OCI-LY7 (cell line): ENCODE measurements at regions not wholly inside any gene's neighbourhood (a gene's known extent, or its start where the extent isn't known, plus 50 kb on each side); places are given as distances from the start of the nearest gene placed in this dataset.

Experiments used
- BruUV-seq: library from RNA; stranded (reverse); fragments of 400-500 nt; replicated peaks from 2 replicates; lab custom pipeline; 2021; lab: Mats Ljungman, UMichigan
- CTCF ChIA-PET: fragments of 300-600 bp; sonication (Branson Sonifier 250); formaldehyde crosslinking; loops from one replicate; lab custom pipeline; 2022; ENCODE audit warnings: antibody characterized with exemption; ENCODE audit not compliant: unreplicated experiment; lab: Charles Lee
- POLR2A ChIA-PET: fragments of 300-600 bp; sonication (Branson Sonifier 250); formaldehyde crosslinking; loops from one replicate; lab custom pipeline; 2022; ENCODE audit warnings: antibody characterized with exemption; lab: Charles Lee
- DNase-seq: peaks from one replicate; pipeline ENCODE4 v3.0.0-alpha.2; 2015; ENCODE audit warnings: low spot score
- H2AFZ ChIP-seq: fragments of 200-600 bp; sonication (generic), shearing (Covaris generic); 2 replicates; pipeline ENCODE4 v1.6.1; 2014; ENCODE audit warnings: mild to moderate bottlenecking, antibody characterized with exemption, low read length, moderate library complexity
- H3K27ac ChIP-seq: fragments of 200-600 bp; sonication (generic); 2 replicates; pipeline ENCODE4 v1.5.1; 2014; ENCODE audit warnings: mixed run types, low read depth, mild to moderate bottlenecking, moderate library complexity, low read length, inconsistent platforms; ENCODE audit not compliant: poor library complexity, severe bottlenecking
- H3K36me3 ChIP-seq: fragments of 200-600 bp; sonication (generic); 2 replicates; pipeline ENCODE4 v1.6.1; 2014; ENCODE audit warnings: mild to moderate bottlenecking, antibody characterized with exemption, low read length, moderate library complexity, mixed read lengths; ENCODE audit not compliant: insufficient read depth
- H3K4me1 ChIP-seq: fragments of 200-600 bp; sonication (generic); 2 replicates; pipeline ENCODE4 v1.5.1; 2014; ENCODE audit warnings: mild to moderate bottlenecking, low read length; ENCODE audit not compliant: insufficient read depth, poor library complexity, severe bottlenecking
- H3K4me2 ChIP-seq: fragments of 200-600 bp; sonication (generic); 2 replicates; pipeline ENCODE4 v1.6.1; 2014; ENCODE audit warnings: mild to moderate bottlenecking, low read length
- H3K4me3 ChIP-seq: fragments of 200-600 bp; sonication (generic); 2 replicates; pipeline ENCODE4 v1.5.1; 2014; ENCODE audit warnings: mild to moderate bottlenecking, low read depth, low read length; ENCODE audit not compliant: poor library complexity, severe bottlenecking
- H3K79me2 ChIP-seq: fragments of 200-600 bp; sonication (generic); 2 replicates; pipeline ENCODE4 v1.6.1; 2016; ENCODE audit warnings: low read depth, mild to moderate bottlenecking, low read length, moderate library complexity, mixed read lengths; ENCODE audit not compliant: insufficient read depth
- H3K9me2 ChIP-seq: fragments of 200-600 bp; sonication (generic); 2 replicates; pipeline ENCODE4 v1.6.1; 2016; ENCODE audit warnings: mild to moderate bottlenecking, low read length, mixed read lengths; ENCODE audit not compliant: insufficient read depth
- H3K9me3 ChIP-seq: fragments of 200-600 bp; sonication (generic); 2 replicates; pipeline ENCODE4 v1.6.1; 2014; ENCODE audit warnings: mild to moderate bottlenecking, mixed run types, low read length, mixed read lengths
- H4K20me1 ChIP-seq: fragments of 200-600 bp; sonication (generic); 2 replicates; pipeline ENCODE4 v1.6.1; 2014; ENCODE audit warnings: mild to moderate bottlenecking, antibody characterized with exemption, low read length, moderate library complexity, mixed read lengths; ENCODE audit not compliant: insufficient read depth
- EZH2phosphoT487 ChIP-seq: fragments of 200-600 bp; sonication (generic); IDR thresholded peaks from 2 replicates; pipeline ENCODE4 v1.6.1; 2018; ENCODE audit warnings: low read depth, borderline replicate concordance, mild to moderate bottlenecking, mixed run types, antibody characterized with exemption, low read length, moderate library complexity, mixed read lengths
- intact Hi-C: fragments of 100-400 bp; cut with micrococcal nuclease; formaldehyde crosslinking; loops from one replicate; pipeline ENCODE4 v1.10.0; 2022; ENCODE audit not compliant: unreplicated experiment
- TF ChIP-seq, protein P1 (sequence below): fragments of 200-600 bp; sonication (generic); conservative IDR thresholded peaks from 2 replicates; pipeline ENCODE4 v1.5.1; 2014; ENCODE audit warnings: mild to moderate bottlenecking, antibody characterized with exemption, low read length, moderate library complexity, mixed read lengths

DNA sequence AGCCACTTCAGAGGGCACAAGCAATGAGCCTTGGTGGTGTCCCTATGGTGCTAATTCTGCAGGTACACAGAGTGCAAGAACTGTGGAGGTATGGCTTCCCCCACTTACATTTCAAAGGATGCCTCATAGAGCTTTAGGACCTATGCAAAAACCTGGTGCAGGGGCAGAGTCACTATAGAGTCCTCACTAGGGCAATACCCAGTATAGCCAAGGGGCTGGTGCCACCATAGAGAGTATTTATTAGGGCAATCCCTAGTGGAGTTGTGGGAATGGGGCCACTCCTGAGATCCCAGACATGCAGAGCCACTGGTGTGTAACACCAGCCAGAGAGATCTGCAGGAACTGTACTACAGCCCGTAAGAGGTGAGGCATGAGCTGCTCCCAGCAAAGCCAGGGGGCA lies 312.2 kb downstream of the SLC4A3 start:
- no peak for DNase-seq
- Histone ChIP-seq H3K4me2 (no peak overlapping the region), H4K20me1 (no peaks in the 10 kb centered on the region), H3K4me3 (no peak overlapping the region), H3K9me3 (no peaks in the 10 kb centered on the region), H3K9me2 (no peaks in the 10 kb centered on the region), H3K4me1 (no peaks in the 10 kb centered on the region), H3K27ac (no peak overlapping the region), H2AFZ (no peak overlapping the region), H3K36me3 (no peaks in the 10 kb centered on the region), H3K79me2 (no peaks in the 10 kb centered on the region)
- BruUV-seq, result no TSS peak
- intact Hi-C loops, result no loop called here
- TF ChIP-seq, protein P1, sequence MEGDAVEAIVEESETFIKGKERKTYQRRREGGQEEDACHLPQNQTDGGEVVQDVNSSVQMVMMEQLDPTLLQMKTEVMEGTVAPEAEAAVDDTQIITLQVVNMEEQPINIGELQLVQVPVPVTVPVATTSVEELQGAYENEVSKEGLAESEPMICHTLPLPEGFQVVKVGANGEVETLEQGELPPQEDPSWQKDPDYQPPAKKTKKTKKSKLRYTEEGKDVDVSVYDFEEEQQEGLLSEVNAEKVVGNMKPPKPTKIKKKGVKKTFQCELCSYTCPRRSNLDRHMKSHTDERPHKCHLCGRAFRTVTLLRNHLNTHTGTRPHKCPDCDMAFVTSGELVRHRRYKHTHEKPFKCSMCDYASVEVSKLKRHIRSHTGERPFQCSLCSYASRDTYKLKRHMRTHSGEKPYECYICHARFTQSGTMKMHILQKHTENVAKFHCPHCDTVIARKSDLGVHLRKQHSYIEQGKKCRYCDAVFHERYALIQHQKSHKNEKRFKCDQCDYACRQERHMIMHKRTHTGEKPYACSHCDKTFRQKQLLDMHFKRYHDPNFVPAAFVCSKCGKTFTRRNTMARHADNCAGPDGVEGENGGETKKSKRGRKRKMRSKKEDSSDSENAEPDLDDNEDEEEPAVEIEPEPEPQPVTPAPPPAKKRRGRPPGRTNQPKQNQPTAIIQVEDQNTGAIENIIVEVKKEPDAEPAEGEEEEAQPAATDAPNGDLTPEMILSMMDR, result no peak
- no peak for TF ChIP-seq EZH2phosphoT487
- ChIA-PET CTCF (no interaction called here), POLR2A (interaction anchor here (0.7 to 0.9 kb wide), 2 partner anchors 21 to 521 kb away, joined by 3 read pairs; partner anchors contain the start of gene DES)

DNA sequence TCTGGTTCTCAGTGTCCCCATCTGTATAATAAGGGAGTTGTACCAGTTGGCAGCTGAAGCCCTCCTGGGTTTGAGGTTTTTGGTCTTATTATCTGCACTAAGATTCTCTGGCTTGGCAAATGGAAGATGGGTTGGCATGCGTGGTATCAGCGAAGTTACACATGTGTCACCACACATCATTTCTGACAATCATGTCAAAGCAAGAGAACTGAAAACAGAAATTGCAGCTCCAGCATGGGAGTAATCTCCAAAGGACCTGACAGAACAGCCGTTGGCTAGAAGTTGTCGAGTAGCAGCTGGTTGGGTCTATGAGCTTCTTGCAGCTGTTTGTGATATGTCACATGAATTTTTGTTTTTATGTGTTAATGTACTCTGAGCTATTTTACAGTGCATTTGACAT lies 317.4 kb downstream of the SLC4A3 start:
- CTCF ChIA-PET, result no interaction called here

DNA sequence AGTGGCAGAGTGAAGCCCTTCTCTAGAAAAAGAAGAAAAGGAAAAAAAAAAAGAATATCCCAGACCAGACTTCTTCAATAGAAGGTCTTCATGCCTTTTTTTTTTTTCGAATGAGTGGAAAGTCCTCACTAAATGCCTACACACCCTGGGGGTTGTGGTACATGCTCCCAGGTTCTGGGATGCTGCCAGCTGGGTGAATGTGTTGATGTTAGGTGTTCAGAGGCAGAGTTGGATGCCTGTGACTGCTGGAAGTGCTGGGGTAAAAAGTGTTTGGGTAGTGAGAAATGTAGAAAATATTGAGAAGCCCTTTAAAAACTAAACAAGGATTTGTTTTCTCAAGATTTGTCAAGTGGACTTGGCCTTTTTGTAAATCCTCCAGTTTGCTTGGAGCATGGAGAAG lies 318.6 kb downstream of the SLC4A3 start:
- CTCF ChIA-PET, result no interaction called here

More for the DNA sequence above, 317.4 kb downstream of the SLC4A3 start:
- no peak overlapping the region for H3K4me2 ChIP-seq
- no peaks in the 10 kb centered on the region for H3K9me2 ChIP-seq
- no TSS peak for BruUV-seq
- H4K20me1 ChIP-seq, result no peaks in the 10 kb centered on the region
- no peaks in the 10 kb centered on the region for H3K4me1 ChIP-seq
- H3K79me2 ChIP-seq, result no peaks in the 10 kb centered on the region
- TF ChIP-seq EZH2phosphoT487, result no peak
- TF ChIP-seq, protein P1, result no peak
- H3K9me3 ChIP-seq, result no peaks in the 10 kb centered on the region
- intact Hi-C loops, result no loop called here
- POLR2A ChIA-PET, result no interaction called here
- H3K4me3 ChIP-seq, result no peak overlapping the region
- no peaks in the 10 kb centered on the region for H3K36me3 ChIP-seq
- DNase-seq, result no peak
- no peak overlapping the region for H2AFZ ChIP-seq
- H3K27ac ChIP-seq, result no peak overlapping the region

More for the DNA sequence above, 318.6 kb downstream of the SLC4A3 start:
- no peak for DNase-seq
- H3K36me3 ChIP-seq, result no peaks in the 10 kb centered on the region
- no peak overlapping the region for H3K4me2 ChIP-seq
- POLR2A ChIA-PET, result no interaction called here
- no peaks in the 10 kb centered on the region for H3K9me3 ChIP-seq
- no peaks in the 10 kb centered on the region for H4K20me1 ChIP-seq
- BruUV-seq, result no TSS peak
- intact Hi-C loops, result no loop called here
- H2AFZ ChIP-seq, result no peak overlapping the region
- H3K4me3 ChIP-seq, result no peak overlapping the region
- TF ChIP-seq EZH2phosphoT487, result no peak
- TF ChIP-seq, protein P1, result no peak
- no peaks in the 10 kb centered on the region for H3K79me2 ChIP-seq
- H3K4me1 ChIP-seq, result no peaks in the 10 kb centered on the region
- no peak overlapping the region for H3K27ac ChIP-seq
- H3K9me2 ChIP-seq, result no peaks in the 10 kb centered on the region
